ENCODE measurements at regions not wholly inside any gene's neighbourhood (a gene's known extent, or its start where the extent isn't known, plus 50 kb on each side); places are given as distances from the start of the nearest gene placed in this dataset.
"Not testable (repeated sequence)": the region's sequence is repeated elsewhere in the genome, so short reads cannot be mapped to it uniquely, and the experiment has no call there.

DNA sequence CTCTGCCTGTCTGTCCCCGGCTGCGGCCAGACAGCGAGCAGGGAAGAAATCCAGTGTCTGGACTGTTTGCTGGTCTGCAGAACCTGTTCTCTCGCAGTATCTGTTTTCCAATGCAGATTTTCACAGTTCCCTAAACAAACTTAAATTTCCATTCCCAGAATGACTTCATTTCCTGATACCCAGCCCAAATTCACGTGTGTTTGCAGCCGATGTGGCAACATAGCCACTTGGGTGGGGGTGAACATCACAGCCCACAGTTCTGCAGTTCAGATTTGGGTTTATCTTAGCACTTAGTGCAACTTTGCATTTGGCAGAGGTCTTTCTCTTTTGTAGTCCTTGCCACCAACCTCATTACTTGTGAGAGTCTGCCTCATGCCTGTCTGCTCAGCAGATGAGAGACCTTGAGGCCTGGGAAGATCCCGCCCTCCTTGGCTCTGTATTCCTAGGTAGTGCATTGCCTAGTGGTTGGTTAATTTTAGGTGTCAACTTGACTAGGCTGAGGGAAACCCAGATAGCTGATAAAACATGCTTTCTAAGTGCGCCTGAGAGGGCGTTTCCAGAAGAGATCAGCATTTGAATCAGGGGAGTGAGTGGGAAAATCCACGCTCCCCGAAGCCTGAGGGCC, 122.8 kb upstream of the FAM20C start:
- not testable (repeated sequence) for DNase-seq

DNA sequence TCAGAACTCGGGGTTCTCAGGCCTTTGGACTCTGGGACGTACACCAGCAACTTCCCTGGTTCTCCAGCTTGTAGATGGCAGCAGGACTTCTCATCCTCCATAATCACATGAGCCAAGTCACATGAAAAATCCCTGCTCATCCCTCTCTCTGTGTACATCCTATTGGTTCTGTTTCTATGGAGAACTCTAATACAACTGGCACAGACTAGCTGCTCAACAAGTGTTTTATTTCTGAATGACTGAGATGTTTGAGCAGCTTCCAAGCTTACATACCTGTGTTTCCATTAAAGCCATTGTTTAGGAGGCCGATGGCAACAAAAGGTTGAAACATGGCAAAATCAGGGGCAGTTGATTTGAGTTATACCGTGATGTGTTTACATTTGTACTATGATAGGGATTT, 122.2 kb upstream of the FAM20C start:
- not testable (repeated sequence) for DNase-seq

DNA sequence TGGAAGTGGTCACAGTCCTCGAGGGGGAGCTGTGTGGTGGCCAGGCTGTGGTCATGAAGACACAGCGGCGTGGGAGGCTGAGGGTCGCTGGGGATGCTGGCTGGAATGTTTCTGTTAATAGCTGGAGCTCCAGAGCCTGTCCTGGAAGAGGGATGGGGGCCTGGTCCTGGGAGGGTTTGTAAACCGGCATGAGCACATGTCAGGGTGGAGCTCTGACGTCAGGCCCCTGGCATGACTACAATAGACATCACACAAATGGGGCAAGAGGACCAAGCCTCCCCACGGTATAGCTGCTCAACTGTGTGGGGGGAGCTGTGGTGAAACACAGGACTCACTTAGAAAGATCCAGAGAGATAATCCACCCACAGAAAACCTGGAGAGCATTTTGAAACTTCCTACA, 121.4 kb upstream of the FAM20C start:
- DNase-seq: not testable (repeated sequence)

DNA sequence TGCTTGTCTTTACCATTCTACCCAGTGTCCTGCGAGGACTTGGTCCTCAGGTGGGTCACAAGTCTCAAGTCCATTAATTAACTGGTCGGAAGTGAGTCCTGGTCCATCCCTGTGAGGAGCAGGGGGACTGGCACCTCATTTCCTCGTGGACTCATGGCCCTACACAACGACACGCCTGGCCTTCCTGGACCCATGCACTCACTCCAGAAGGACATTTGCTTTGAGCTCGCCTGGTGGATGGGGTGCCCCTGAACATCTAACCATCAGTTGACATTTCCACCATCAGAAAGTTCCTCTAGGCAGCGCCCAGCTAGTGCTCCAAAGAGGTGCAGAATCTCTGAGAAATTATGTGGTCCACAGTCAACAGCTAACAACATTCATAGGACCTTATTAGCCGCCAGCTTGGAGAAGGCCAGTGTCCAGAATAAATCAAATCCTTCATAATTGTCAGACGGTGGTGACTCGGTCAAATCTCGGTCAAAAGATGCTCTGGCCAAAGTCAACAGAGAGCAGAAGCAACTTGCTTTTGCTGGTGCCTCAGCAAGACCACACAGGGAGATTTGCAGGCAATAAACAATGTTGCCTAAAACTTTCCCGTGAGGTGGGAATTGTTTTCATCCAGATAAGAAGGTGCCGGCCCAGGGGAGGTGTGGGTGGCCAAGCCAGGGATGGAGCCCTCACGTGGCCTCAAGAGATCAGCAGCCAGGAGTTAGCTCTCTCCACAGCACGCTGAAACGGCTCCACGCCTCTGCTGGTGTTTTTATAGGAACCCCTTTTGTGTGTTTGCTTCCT, 119.9 kb upstream of the FAM20C start:
- DNase-seq: not testable (repeated sequence)

DNA sequence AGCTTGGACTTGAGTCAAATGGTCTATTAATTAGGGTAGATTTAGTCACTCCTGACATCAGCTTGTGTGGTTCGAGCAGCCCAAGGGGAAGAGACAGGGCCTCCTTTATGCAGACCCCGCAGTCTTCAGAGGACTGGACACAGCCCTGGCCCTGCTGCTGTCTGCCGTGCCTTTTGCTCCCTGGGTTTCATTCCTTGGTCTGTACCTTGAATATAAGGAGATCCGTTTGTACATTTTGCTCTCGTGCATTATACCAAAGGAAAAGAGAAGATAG, 119.4 kb upstream of the FAM20C start:
- not testable (repeated sequence) for DNase-seq

DNA sequence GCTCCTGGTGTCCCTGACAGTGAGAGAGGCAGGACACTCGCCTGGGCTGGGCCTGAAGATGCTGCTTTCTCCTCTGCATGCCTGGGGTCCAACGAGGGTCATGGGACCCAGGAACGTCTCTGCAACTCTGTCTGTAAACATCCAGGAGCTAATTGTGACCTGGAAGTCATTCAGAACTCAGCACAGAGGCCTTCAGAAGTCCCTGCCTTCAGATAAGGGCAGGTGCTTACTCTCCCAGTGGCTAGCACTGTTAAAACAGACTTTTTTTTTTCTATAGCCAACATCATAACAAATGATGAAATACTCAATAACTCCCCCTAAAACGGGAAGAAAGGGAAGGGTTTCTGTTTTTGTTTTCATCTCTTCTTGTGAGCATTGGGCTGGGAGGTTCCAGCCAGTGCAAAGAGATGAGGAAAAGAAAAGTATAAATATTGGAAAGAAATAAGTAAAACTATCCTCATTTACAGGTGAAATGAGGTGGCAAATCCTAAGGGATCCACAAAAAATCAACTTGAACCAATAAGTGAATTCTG, 118.3 kb upstream of the FAM20C start:
- not testable (repeated sequence) for DNase-seq

DNA sequence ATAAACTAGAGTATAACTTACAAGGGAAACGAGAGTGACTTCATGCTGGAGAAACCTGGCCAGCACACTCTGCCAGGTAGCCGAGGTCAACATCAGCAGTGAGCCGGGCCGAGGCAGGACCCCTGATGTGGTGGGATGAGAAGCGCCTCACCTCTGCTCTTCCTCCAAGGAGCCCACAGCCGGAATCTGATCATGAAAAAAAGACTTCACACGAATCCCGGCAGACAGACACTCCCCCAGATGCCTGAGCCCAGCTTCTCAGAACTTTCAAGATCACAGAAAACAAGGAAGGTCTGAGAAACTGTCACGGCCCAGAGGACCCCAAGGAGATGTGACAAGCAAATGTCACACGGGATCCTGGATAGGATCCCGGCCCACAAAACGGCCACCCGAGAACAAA, 116.9 kb upstream of the FAM20C start:
- DNase-seq: not testable (repeated sequence)

DNA sequence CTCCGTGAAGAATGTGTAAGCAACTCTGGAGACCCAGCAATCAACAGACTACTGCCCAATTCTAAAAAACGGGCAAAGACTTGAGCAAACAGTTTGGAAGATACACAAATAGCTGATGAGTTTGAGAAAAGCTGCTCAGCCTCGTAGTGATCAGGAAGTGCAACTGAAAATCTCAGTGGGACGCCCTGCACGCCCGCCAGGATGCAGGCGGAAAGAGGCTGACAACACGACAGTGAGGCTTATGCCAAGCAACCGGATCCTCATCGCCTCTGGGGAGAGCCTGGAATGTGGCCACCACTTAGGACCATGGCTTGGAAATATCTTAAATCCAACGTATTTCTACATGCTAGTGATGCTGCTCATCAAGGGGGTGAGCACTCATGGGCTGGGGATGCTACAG, 116.2 kb upstream of the FAM20C start:
- not testable (repeated sequence) for DNase-seq

DNA sequence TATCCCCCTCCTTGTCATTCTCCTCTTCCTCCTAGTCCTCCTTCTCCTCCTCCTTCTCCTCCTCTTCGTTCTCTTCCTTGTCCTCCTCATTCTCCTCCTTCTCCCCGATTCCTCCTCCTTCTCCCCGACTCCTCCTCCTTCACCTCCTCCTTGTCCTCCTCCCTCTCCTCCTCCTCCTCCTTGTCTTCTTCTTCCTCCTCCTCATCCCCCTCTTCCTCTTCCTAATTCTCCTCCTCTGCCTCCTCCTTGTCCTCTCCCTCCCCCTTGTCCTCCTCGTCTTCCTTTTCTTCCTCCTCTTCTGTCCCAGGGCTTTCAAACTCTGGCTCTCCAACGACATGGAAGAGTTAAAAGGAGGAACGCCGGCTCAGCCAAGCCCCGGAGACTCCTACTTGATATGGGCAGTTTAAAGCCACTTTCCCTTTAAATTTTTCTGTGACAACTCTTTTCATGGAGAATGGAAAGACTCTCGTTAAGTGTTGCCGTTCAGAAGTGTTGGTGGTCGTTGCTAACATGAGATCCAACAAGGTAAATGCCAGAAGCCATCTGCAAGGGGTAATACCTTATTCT, 115.5 kb upstream of the FAM20C start:
- DNase-seq: not testable (repeated sequence)

DNA sequence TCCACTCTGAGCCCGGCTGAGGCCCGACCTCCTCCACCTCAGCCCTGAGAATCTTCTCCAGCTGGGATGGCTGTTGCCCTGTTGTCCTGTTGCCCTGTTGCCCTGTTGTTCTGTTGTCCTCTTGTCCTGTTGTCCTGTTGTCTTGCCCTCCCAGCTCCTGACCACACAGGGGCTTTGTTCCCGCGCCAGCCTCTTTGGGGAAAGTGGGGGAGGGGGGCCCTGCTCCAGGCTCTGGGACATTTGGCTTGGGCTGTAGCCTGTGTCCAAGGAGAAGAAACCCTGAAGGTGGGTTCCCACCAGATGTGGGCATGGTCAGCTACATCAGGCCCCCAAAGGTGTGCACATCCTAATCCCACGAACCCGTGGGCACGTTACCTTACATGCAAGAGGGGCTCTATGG, 113.5 kb upstream of the FAM20C start:
- not testable (repeated sequence) for DNase-seq

DNA sequence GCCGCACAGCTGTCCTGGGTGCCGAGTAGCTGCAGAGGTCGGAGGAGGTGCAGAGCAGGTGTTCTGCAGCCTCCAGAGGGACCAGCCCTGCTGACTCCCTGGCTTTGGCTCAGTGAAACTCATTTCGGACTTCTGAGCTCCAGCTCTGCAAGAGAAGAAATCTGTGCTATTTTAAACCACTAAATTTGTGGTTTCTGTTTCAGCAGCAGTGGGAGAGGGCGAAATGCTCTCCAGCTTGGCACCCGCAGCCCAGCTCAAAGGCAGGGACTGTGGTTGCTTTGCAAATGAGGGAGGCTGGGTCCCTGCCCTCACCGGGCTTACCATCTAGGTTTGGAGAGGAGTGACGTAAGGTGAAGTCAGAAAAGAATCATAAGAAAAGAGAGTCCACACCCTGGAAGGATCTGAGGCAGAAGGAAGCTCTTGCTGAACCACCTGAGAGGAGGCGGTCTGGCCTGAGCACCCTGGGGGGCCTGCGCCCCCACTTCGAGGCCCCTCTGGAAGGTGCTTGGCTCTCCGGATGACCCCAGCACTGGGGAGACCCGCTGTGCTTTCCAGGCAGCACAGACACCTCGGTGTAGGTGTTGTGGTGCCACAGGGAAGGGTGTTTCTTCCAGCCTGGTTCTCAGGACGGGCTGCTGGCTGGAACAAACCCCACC, 112.8 kb upstream of the FAM20C start:
- DNase-seq: not testable (repeated sequence)

DNA sequence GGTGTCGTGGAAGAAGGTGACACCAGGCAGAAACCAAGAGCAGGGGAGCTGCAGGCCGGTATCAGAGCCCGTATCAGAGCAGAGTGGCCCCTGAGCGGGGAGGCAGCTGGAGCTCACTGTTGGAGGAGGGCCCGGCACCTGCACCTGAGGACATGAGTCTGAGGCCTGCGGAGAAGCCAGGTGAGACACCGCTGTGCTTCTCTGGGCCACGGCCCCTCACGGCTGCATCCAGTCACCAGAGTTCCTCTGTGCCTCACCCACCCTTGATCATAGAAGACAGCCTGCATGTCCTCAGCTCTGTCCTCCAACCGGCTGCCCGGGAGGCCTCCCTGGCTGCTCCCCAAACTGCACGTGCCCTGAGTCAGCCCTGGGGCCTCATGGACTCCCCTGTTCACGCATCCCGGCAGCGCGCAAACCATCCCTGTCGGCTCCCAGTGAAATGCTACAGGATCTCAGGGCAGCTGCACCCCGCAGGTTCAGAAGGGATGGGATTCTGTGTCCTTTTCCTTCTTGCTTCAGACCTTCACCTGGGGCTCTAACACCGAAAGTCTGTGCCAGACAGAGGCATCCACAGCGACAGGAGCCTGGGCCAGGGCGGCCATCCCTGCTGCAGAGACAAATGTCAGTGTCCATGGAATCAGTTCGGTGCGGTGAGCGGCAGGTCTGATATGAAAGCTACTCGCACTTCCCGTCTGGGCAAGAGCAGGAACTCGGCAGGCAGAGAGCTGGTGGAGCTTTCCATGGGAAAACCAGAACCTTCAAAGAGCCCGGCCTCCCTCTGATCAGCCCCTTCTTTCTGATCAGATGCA, 111.9 kb upstream of the FAM20C start:
- no peak for DNase-seq

DNA sequence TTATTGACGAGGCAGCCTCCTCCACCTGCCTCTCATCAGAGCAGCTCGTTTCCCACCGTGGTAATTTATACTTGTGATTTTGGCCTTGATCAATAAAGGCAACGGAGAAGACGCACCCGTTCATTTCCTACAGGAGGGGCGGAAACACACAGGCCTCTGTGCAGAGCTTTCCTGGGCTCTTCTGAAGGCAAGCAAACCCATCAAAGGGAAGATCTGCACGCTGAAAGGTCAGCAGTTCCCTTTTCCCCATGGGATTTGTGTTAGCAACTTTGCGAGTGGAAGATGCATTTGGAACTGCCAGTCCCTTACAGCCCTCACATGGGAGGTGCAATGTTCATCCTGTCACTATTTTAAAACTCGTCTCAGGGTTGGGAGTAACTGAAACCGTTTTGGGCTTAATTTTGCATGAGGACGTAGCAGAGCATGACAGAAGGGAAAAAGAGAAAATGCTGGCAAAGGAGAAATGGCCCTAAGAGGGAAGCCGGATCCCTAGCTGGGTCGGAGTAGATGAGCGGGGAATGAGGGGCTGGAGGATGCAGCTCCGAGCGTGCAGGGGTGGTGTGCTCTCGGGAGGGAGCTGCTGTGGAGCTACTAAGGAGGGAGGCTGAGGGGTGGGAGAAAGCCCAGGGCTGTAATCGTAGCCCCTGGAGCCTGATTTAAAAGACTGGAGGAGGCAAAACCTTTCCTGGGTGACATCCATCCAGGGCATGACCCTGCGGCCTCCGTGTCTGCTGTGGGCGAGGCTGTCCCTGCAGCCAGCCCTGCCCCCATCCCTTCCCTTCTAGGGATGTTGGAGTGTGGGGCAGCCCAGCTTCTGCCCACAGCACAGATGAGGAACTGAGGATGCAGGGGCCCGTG, 111.1 kb upstream of the FAM20C start:
- DNase-seq: no peak

DNA sequence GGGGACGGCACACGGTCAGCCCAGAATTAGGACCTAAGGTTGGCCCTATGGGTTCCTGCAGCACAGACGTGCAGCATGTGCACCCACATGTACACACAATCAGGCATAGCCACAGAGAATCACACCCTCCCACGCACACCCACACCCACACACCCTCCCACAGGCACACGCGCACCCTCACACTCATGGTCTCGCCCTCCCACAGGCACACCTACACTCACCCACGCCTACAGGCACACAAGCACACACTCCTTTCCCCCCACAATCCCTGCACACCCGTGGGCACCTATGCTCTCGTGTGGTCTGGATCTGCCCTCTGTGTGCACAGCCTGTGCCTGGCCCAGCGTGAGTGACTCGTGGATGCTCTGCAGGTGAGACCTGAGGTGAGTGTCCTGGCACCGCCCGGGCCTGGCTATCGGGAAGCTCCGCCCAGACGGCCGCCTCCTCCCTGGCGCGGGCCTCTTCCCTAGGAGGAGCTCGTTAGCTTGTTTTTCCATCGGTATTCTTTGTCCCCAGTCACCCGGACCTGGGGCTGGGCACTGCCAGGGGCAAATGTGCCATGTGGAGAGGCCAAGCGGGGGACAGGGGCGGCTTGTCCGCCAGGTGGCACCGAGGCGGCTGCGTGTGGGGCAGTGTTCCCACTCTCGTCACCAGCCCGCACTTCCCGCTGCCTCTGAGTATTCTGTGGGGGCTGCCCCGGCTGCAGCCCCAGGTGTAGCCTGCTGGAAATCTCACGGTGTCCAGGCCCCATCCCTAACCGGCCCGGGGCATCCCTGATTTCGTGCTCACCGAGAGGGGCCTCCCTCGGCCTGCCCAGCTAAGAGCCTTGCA, 110.2 kb upstream of the FAM20C start:
- DNase-seq: no peak

DNA sequence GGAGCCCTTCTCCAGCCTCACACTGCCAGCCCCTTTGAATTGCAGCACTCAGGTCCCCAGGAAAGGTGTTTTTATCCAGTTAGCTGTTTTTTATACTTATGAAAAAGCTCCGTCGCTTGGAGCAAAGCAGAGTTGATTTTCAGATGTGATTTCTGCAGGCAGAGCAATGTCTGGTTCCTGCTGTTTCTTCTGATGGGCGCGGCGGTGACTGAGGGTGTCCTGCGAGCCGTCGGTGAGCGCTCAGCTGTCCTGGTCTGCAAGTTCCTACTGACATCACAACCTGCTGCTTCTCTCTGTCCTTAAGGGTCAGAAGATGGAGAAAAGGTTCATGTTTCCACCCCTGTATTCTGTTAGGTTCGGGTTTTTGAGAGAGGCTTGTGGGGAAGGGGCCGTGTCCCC, 109.6 kb upstream of the FAM20C start:
- no peak for DNase-seq

DNA sequence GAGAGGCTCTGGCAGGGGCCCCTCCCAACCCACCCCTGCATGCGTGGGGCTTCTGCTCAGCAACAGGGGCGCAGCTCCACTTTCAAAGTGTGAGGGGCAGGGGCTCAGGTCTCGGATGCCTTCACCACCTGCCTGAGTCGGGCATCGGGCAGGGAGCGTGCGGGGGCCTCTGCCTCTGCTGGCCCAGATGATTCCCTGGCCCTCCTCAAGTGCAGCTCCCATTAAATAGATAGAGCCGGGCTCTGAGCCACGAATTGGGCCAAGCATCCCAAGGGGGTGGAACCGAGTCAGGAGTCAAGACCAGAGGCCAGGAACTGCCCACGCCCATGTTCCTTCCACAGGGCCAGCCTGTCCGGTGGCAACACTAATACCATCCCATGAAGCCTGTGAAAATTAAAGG, 108.9 kb upstream of the FAM20C start:
- DNase-seq: no peak

DNA sequence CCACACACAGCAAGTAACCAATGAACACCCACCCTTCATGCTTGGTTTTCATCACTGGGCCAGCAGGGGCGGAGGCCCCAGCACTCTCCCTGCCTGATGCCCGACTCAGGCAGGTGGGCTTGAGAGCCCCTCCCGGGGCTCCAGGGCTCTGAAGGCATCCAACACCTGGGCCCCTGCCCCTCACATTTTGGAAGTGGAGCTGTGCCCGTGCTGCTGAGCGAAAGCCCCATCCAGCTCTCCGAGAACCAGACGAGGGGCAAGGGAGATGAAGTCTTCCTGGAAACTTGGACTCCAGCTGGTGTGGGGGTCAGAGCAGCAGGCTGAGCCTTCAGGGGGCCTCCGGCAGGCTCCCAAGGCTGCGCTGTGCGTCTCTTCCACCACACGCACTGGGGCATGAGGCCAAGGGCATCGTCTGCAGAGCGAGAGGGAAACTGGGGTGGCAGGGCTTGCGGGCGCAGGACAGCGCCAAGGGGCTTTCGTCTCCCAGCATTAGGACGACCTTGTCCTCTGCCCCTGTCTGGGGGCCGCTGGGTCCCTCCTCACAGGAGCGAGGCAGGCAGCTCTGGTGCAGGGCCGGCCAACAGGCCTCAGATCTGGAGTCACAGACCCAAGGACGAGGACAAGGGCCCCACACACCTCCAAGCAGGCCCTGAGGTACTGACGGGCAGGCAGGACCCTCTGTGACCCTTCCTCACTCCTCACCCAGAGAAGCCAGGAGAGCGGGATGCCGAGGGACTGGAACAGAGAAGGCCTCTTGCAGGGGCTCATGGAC, 108.3 kb upstream of the FAM20C start:
- DNase-seq: no peak

DNA sequence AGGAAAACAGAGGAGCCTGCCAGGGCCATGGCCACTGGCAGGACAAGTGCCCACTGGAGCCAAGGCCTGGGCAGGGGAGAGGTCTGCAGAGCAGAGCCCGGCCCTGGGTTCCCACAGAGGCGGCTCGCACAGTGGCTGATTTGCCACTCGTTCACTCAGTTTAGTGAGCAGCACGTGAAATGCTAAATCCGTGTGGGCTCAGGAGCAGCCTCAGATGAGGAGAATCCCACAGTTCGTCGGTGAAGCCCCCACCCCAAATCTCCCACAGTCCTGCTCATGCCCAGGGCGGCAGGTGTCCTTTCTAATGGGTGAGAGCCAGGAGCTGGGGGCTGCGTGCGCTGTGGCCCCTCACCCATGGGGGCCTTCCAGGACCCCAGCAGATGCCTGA, 107.7 kb upstream of the FAM20C start:
- DNase-seq: no peak

DNA sequence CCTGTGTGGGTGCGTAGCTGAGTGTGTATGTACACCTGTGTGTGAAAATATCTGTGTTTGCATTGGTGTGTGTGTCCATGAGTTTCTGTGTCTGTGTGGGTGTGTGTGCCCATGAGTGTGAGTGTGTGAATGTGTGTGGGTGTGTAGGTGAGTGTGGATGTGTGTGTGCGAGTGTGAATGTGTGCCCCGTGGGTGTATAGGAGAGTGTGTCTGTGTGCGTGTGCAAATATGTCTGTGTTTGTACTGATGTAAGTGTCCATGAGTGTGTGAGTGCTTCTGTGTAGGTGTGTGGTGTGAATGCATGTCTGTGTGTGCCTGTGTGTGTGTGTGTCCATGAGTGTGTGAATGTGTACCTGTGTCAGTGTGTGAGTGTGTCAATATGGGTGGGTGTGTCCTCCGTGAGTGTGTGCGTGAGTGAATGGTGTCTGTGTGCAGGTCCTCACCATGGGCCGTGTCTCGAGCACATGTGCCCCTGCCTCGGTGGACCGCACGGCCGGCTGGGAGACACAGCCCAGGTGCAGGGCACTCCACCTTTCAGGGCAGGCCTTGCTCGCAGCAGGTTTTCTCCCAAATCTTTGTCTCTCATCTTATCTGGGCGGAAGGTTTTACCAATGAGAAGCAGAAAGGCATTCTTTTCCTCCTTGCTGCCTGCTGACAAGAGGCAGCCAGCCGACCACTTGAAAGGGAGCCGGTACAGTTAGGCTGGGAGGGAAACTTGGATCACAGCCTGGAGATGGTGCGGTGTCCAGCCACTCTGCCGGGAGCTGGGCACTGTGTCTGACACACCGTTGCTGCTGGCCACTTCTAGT, 107.1 kb upstream of the FAM20C start:
- DNase-seq: no peak
